ENCODE measurements at regions not wholly inside any gene's neighbourhood (a gene's known extent, or its start where the extent isn't known, plus 50 kb on each side); places are given as distances from the start of the nearest gene placed in this dataset.

- DNase-seq (ENCODE audit: low read depth), result no peak
Observed at GRCh38 chr4:123807866-123808265, 411.3 kb downstream of the SPRY1 start.

- DNase-seq (ENCODE audit: low read depth), result no peak
Observed at GRCh38 chr4:123809864-123810263, 413.3 kb downstream of the SPRY1 start.

GRCh38 chr4:123812066-123812390 is 415.4 kb downstream of the SPRY1 start:
- DNase-seq (ENCODE audit: low read depth), result no peak

GRCh38 chr4:123813901-123814300 is 417.3 kb downstream of the SPRY1 start:
- no peak for DNase-seq (ENCODE audit: low read depth)

GRCh38 chr4:123816462-123816861 is 419.9 kb downstream of the SPRY1 start:
- DNase-seq (ENCODE audit: low read depth), result peak; percentile 30

GRCh38 chr4:123817025-123817688 is 420.6 kb downstream of the SPRY1 start:
- no peak for DNase-seq (ENCODE audit: low read depth)

GRCh38 chr4:123819362-123820035 is 422.9 kb downstream of the SPRY1 start:
- peak; percentile 53 for DNase-seq (ENCODE audit: low read depth)

GRCh38 chr4:123821861-123822260 is 425.3 kb downstream of the SPRY1 start:
- peak; percentile 83 for DNase-seq (ENCODE audit: low read depth)

- DNase-seq (ENCODE audit: low read depth), result no peak
Observed at GRCh38 chr4:123822353-123822752, 425.8 kb downstream of the SPRY1 start.

- no peak for DNase-seq (ENCODE audit: low read depth)
Observed at GRCh38 chr4:123823244-123823643, 426.6 kb downstream of the SPRY1 start.

- peak; percentile 52 for DNase-seq (ENCODE audit: low read depth)
Observed at GRCh38 chr4:123824524-123824923, 427.9 kb downstream of the SPRY1 start.

GRCh38 chr4:123825596-123826291 is 429.1 kb downstream of the SPRY1 start:
- DNase-seq (ENCODE audit: low read depth), result peak; percentile 71

GRCh38 chr4:123826896-123827295 is 430.3 kb downstream of the SPRY1 start:
- DNase-seq (ENCODE audit: low read depth), result peak; percentile 86

GRCh38 chr4:123827511-123827910 is 430.9 kb downstream of the SPRY1 start:
- no peak for DNase-seq (ENCODE audit: low read depth)

- DNase-seq (ENCODE audit: low read depth), result no peak
Observed at GRCh38 chr4:123830930-123831329, 434.3 kb downstream of the SPRY1 start.

- DNase-seq (ENCODE audit: low read depth), result peak; percentile 100
Observed at GRCh38 chr4:123832173-123833026, 435.8 kb downstream of the SPRY1 start.

- DNase-seq (ENCODE audit: low read depth), result peak; percentile 88
Observed at GRCh38 chr4:123833171-123833643, 436.6 kb downstream of the SPRY1 start.

- no peak for DNase-seq (ENCODE audit: low read depth)
Observed at GRCh38 chr4:123835831-123836590, 439.4 kb downstream of the SPRY1 start.

- DNase-seq (ENCODE audit: low read depth), result peak; percentile 64
Observed at GRCh38 chr4:123836851-123837595, 440.4 kb downstream of the SPRY1 start.

- DNase-seq (ENCODE audit: low read depth), result peak; percentile 56
Observed at GRCh38 chr4:123838474-123838873, 441.9 kb downstream of the SPRY1 start.

GRCh38 chr4:123840197-123840596 is 443.6 kb downstream of the SPRY1 start:
- DNase-seq (ENCODE audit: low read depth), result no peak
